GM23338 (cell line): ENCODE measurements at regions not wholly inside any gene's neighbourhood (a gene's known extent, or its start where the extent isn't known, plus 50 kb on each side); places are given as distances from the start of the nearest gene placed in this dataset.

ENCODE experiments used
- ATAC-seq: fragments of 200-7000 bp; cut with Tn5 transposase; 3 replicates; pipeline ENCODE4 v1.9.1; 2020
- DNase-seq: peaks from one replicate; pipeline ENCODE4 v3.0.0-alpha.2; 2015; ENCODE audit warnings: low spot score
- H2AFZ ChIP-seq: fragments of 200-600 bp; sonication (generic); 2 replicates; pipeline ENCODE4 v1.8.0; 2016; ENCODE audit warnings: antibody characterized with exemption, mild to moderate bottlenecking, moderate library complexity
- H3F3A ChIP-seq: fragments of 200-600 bp; sonication (generic); replicated peaks from 2 replicates; pipeline ENCODE4 v1.8.0; 2017; ENCODE audit warnings: antibody characterized with exemption, mixed run types, low read depth
- H3K27ac ChIP-seq: fragments of 200-600 bp; sonication (generic); 2 replicates; pipeline ENCODE4 v1.6.1; 2016; ENCODE audit warnings: low read depth
- H3K27me3 ChIP-seq: fragments of 200-600 bp; sonication (generic); 2 replicates; pipeline ENCODE4 v1.8.0; 2016; ENCODE audit warnings: mild to moderate bottlenecking, mixed run types, moderate library complexity; ENCODE audit not compliant: insufficient read depth
- H3K36me3 ChIP-seq: fragments of 200-600 bp; sonication (generic); 2 replicates; pipeline ENCODE4 v1.8.0; 2016; ENCODE audit warnings: mild to moderate bottlenecking; ENCODE audit not compliant: insufficient read depth
- H3K4me1 ChIP-seq: fragments of 200-600 bp; sonication (generic); 2 replicates; pipeline ENCODE4 v1.8.0; 2016; ENCODE audit warnings: mild to moderate bottlenecking, moderate library complexity; ENCODE audit not compliant: insufficient read depth
- H3K4me2 ChIP-seq: fragments of 200-600 bp; sonication (generic); 2 replicates; pipeline ENCODE4 v1.7.1; 2017; ENCODE audit warnings: mixed run types
- H3K4me3 ChIP-seq: fragments of 200-600 bp; sonication (generic); 2 replicates; pipeline ENCODE4 v1.6.1; 2016; ENCODE audit warnings: mixed run types
- H3K79me2 ChIP-seq: fragments of 200-600 bp; sonication (generic); replicated peaks from 2 replicates; pipeline ENCODE4 v1.8.0; 2017; ENCODE audit warnings: mild to moderate bottlenecking; ENCODE audit not compliant: insufficient read depth
- H3K9me2 ChIP-seq: fragments of 200-600 bp; sonication (generic); 2 replicates; pipeline ENCODE4 v1.8.0; 2017; ENCODE audit not compliant: insufficient read depth
- H4K20me1 ChIP-seq: fragments of 200-600 bp; sonication (generic); replicated peaks from 2 replicates; pipeline ENCODE4 v1.8.0; 2017; ENCODE audit warnings: mild to moderate bottlenecking; ENCODE audit not compliant: insufficient read depth
- H3K27ac Mint-ChIP-seq: 2 replicates; pipeline ENCODE4 v1.8.0; 2020; ENCODE audit warnings: inconsistent platforms, mild to moderate bottlenecking, moderate library complexity, mixed read lengths
- H3K27me3 Mint-ChIP-seq: 3 replicates; pipeline ENCODE4 v1.8.0; 2022; ENCODE audit warnings: low read depth, mild to moderate bottlenecking, moderate library complexity, mixed read lengths, inconsistent platforms; ENCODE audit not compliant: insufficient read depth, poor library complexity
- H3K36me3 Mint-ChIP-seq: 3 replicates; pipeline ENCODE4 v1.8.0; 2021; ENCODE audit warnings: low read depth, mild to moderate bottlenecking, inconsistent platforms, moderate library complexity, mixed read lengths
- H3K4me1 Mint-ChIP-seq: 3 replicates; pipeline ENCODE4 v1.8.0; 2020; ENCODE audit warnings: mild to moderate bottlenecking, inconsistent platforms, mixed read lengths
- H3K4me3 Mint-ChIP-seq: 3 replicates; pipeline ENCODE4 v1.8.0; 2021; ENCODE audit warnings: moderate library complexity, mild to moderate bottlenecking, inconsistent platforms, mixed read lengths
- H3K9me3 Mint-ChIP-seq: 3 replicates; pipeline ENCODE4 v1.8.0; 2020; ENCODE audit warnings: moderate library complexity, mild to moderate bottlenecking, inconsistent platforms, mixed read lengths
- CTCF ChIP-seq, 2 experiments: fragments of 200-600 bp in 1 of 2; sonication (generic) in 1 of 2; conservative IDR thresholded peaks; 2 replicates each; pipeline versions ENCODE4 v1.5.1 to v1.6.1; 2016 to 2017; ENCODE audit warnings: antibody characterized with exemption in 2 of 2, low read depth in 2 of 2, mild to moderate bottlenecking in 2 of 2, moderate library complexity in 1 of 2
- ETS1 ChIP-seq: IDR thresholded peaks from 2 replicates; pipeline ENCODE4 v1.6.1; 2016; ENCODE audit warnings: antibody characterized with exemption
- EZH2 ChIP-seq: fragments of 200-600 bp; sonication (generic); IDR thresholded peaks from one replicate; pipeline ENCODE4 v1.8.0; 2017; ENCODE audit warnings: antibody characterized with exemption, mild to moderate bottlenecking, low read depth; ENCODE audit not compliant: unreplicated experiment
- EZH2phosphoT487 ChIP-seq: fragments of 200-600 bp; sonication (generic); IDR thresholded peaks from one replicate; pipeline ENCODE4 v1.8.1; 2018; ENCODE audit warnings: antibody characterized with exemption; ENCODE audit not compliant: unreplicated experiment
- JUNB ChIP-seq: IDR thresholded peaks from one replicate; pipeline ENCODE4 v1.6.1; 2016; ENCODE audit warnings: antibody characterized with exemption; ENCODE audit not compliant: unreplicated experiment
- NANOG ChIP-seq: IDR thresholded peaks from 2 replicates; pipeline ENCODE4 v1.6.1; 2016; ENCODE audit warnings: antibody characterized with exemption, borderline replicate concordance
- REST ChIP-seq: IDR thresholded peaks from one replicate; pipeline ENCODE4 v1.6.1; 2018; ENCODE audit warnings: antibody characterized with exemption; ENCODE audit not compliant: unreplicated experiment
- STAT1 ChIP-seq: IDR thresholded peaks from one replicate; pipeline ENCODE4 v1.6.1; 2016; ENCODE audit warnings: antibody characterized with exemption; ENCODE audit not compliant: unreplicated experiment
- ZNF114 ChIP-seq: fragments of 250-450 bp; sonication (Bioruptor Pico); IDR thresholded peaks from 2 replicates; pipeline ENCODE4 v1.5.0; 2020; ENCODE audit warnings: mild to moderate bottlenecking, moderate library complexity
- ZNF331 ChIP-seq: fragments of 250-450 bp; sonication (Bioruptor Pico); IDR thresholded peaks from 2 replicates; pipeline ENCODE4 v1.5.0; 2020; ENCODE audit warnings: low read depth, mild to moderate bottlenecking, moderate library complexity
- ZNF462 ChIP-seq: fragments of 250-450 bp; sonication (Bioruptor Pico); IDR thresholded peaks from 2 replicates; pipeline ENCODE4 v1.5.0; 2020; ENCODE audit warnings: mild to moderate bottlenecking, moderate library complexity

GRCh38 chr18:67108894-67109293, 407.6 kb downstream of the DSEL start:
- H3K9me2 ChIP-seq = no peaks in the 10 kb centered on the region
- no peak overlapping the region for H3K4me3 ChIP-seq
- Mint-ChIP-seq H3K4me3 (no peak overlapping the region), H3K27me3 (no peaks in the 10 kb centered on the region), H3K9me3 (no peaks in the 10 kb centered on the region), H3K36me3 (no peaks in the 10 kb centered on the region), H3K27ac (no peak overlapping the region), H3K4me1 (no peaks in the 10 kb centered on the region)
- H3K4me2 ChIP-seq = no peak overlapping the region
- no peak overlapping the region for H2AFZ ChIP-seq
- H3K36me3 ChIP-seq = no peaks in the 10 kb centered on the region
- no peak for TF ChIP-seq ZNF462 (CRISPR knock-in tag)
- no peak for TF ChIP-seq CTCF (conservative IDR thresholded peaks at IDR 0.05; ENCODE audit: low read depth in 2 of 2)
- TF ChIP-seq EZH2 = no peak
- TF ChIP-seq EZH2phosphoT487 = no peak
- no peak for TF ChIP-seq ZNF331
- TF ChIP-seq ZNF114 (CRISPR knock-in tag) = no peak
- no peak for TF ChIP-seq REST
- no peak for TF ChIP-seq NANOG
- TF ChIP-seq JUNB = no peak
- no peak for TF ChIP-seq STAT1
- TF ChIP-seq ETS1 = no peak
- no peaks in the 10 kb centered on the region for H3K4me1 ChIP-seq
- DNase-seq = no peak
- H3K27ac ChIP-seq = no peak overlapping the region
- H3K79me2 ChIP-seq = no peaks in the 10 kb centered on the region
- H3F3A ChIP-seq = no peaks in the 10 kb centered on the region
- no peak for ATAC-seq
- H3K27me3 ChIP-seq = no peaks in the 10 kb centered on the region
- no peaks in the 10 kb centered on the region for H4K20me1 ChIP-seq
